Fibroblast of mammary gland (primary cell): ENCODE measurements at regions not wholly inside any gene's neighbourhood (a gene's known extent, or its start where the extent isn't known, plus 50 kb on each side); places are given as distances from the start of the nearest gene placed in this dataset.
"Not testable (repeated sequence)": the region's sequence is repeated elsewhere in the genome, so short reads cannot be mapped to it uniquely, and the experiment has no call there.

Experiments
- DNase-seq: peaks from one replicate; pipeline ENCODE4 v3.0.0-alpha.2; 2010; ENCODE audit warnings: low read depth
- H3K4me3 ChIP-seq: 2 replicates; pipeline ENCODE4 v1.5.1; 2011; ENCODE audit warnings: low read depth, mild to moderate bottlenecking, low read length, moderate library complexity; ENCODE audit not compliant: control insufficient read depth
- TF ChIP-seq, protein P1 (sequence below): conservative IDR thresholded peaks from 2 replicates; pipeline ENCODE4 v1.5.1; 2011; ENCODE audit warnings: low read depth, low read length, inconsistent platforms; ENCODE audit not compliant: control insufficient read depth, insufficient read depth

DNA sequence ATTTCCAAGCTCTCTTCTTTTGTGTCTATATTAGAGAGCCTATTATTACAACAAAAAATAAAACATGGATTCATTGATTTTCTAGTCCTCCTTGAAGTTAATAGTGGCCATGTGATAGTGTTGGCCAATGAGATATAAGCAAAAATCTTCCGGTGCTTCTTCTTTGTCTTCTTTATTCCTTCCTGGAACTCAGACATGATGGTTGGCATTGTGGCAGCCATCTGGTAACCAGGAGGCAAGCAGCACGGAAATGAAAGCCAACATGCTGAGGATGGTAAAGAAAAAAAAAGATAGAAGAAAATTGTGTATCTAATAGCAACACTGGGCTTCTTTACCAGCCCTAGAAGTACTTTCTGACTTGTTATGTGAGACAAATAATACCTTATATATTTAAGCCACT, 50.8 kb upstream of the SEL1L start:
- H3K4me3 ChIP-seq = no peak overlapping the region
- DNase-seq = no peak
- TF ChIP-seq, protein P1, sequence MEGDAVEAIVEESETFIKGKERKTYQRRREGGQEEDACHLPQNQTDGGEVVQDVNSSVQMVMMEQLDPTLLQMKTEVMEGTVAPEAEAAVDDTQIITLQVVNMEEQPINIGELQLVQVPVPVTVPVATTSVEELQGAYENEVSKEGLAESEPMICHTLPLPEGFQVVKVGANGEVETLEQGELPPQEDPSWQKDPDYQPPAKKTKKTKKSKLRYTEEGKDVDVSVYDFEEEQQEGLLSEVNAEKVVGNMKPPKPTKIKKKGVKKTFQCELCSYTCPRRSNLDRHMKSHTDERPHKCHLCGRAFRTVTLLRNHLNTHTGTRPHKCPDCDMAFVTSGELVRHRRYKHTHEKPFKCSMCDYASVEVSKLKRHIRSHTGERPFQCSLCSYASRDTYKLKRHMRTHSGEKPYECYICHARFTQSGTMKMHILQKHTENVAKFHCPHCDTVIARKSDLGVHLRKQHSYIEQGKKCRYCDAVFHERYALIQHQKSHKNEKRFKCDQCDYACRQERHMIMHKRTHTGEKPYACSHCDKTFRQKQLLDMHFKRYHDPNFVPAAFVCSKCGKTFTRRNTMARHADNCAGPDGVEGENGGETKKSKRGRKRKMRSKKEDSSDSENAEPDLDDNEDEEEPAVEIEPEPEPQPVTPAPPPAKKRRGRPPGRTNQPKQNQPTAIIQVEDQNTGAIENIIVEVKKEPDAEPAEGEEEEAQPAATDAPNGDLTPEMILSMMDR = no peak

DNA sequence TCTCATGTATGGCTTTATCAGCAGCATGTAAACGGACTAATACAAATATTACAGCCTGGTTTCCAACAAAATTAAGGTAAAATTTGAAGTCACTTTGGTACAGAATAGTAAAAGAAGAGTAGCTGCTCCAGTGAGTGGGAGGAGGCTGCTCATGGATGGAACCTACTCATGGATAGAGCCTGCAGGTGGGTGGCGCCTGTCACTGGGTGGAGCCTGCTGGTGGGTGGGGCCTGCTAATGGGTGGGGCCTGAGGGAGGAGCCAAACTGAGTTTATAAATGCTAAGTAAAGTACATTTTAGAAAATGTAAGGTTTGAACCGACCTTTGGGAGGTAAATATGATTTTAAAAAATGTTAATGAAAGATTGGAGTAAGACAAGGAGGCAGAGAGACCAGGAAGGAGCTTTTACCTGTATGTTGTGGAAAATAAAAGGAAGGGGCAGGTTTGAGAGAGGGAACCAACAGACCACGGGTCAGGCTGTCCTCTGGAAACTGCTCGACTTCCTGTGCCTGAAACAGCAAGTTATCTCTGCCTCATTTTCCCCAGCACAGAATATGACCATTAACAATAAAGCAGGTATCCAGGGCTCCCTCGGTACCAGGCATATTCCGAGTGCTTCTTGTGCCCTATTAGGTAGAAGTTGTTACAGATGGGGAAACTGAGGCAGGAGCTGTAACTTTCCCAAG, 55.9 kb upstream of the SEL1L start:
- TF ChIP-seq, protein P1 = no peak
- no peak overlapping the region for H3K4me3 ChIP-seq
- no peak for DNase-seq

DNA sequence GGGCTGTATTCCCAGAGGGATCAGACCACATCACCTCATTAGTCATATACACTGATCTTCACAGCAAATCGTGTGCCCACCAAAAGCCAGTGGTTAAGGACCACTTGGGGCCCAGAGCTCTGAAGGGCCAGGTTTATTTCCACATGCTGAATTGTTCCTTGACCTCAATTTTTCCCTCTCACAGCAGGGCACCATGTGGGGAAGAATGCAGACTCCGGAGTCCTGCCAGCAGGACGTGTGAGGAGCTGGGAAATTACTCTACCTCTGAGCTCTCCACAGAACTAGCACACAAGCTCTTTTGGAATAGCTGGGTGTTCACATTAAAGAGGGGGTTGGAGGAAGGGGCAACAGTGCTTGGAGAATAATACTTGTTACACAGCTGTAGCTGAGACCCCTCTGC, 57.6 kb upstream of the SEL1L start:
- TF ChIP-seq, protein P1 = no peak
- DNase-seq = no peak
- no peak overlapping the region for H3K4me3 ChIP-seq

DNA sequence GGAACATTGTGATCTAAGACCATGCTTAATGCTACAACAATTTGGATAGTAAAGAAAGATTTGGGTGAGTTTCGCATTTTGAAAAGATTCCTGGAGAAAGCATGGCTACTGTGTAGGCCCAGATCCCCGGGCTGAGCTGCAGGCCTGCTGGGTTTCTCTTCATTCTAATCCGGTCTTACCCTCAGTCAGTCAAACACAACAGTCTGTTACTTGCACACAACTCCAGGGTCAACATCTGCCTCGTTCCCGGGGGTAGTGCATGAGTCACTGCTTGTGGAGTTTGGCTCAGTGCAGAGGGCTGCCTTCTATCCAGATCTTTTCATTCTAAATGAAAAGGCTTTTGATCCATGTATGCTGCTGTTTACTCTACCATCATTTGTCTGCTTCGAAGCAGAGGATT, 60.4 kb upstream of the SEL1L start:
- no peak overlapping the region for H3K4me3 ChIP-seq
- TF ChIP-seq, protein P1 = no peak
- DNase-seq = peak; percentile 24

DNA sequence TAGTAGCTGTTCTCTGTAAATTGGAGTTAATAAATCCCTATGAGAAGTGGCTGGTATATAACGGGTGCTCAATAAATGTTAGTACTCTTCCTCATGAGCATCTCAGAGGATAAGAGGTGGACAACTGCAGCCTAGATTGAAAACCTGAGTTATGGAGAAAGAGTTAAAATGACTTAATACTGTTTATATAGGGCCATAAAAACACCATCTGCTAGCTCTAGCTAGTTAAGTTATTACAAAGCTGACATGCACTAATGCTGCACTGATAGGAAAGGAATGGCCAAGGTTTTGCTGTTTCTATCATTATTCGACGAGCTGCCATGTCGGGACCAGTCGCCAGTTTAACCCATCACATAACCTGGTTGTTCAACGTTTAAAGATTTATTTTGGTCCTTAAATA, 72.0 kb upstream of the SEL1L start:
- H3K4me3 ChIP-seq = no peak overlapping the region
- no peak for DNase-seq
- TF ChIP-seq, protein P1 = no peak

DNA sequence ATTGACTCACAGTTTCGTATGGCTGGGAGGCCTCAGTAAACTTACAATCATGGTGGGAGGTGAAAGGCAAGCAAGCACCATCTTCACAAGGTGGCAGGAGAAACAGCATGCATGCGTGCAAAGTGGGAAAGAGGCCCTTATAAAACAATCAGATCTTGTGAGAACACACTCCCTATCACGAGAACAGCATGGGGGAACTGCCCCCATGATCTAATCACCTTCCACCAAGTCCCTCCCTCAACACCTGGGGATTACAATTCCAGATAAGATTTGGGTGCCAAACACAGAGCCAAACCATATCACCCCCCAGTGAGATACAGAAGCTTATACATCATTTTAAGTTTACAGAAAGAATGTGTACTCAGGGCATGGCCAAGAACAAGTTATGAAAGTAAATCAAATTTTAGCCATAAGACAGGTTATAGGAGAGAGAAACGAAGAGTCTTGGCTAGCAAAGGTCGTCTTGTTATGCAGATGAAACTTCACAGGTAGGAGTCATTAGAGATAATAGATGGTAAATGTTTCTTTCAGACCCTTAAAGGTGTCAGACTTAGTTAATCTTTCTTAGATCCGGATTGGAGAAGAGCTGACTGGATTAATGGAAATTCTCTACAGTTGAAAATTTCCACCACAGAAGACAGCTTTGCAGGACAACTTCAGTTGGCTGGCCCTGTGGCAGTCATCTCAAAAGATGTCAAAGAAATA, 79.8 kb upstream of the SEL1L start:
- DNase-seq = no peak
- TF ChIP-seq, protein P1 = no peak
- H3K4me3 ChIP-seq = no peak overlapping the region

DNA sequence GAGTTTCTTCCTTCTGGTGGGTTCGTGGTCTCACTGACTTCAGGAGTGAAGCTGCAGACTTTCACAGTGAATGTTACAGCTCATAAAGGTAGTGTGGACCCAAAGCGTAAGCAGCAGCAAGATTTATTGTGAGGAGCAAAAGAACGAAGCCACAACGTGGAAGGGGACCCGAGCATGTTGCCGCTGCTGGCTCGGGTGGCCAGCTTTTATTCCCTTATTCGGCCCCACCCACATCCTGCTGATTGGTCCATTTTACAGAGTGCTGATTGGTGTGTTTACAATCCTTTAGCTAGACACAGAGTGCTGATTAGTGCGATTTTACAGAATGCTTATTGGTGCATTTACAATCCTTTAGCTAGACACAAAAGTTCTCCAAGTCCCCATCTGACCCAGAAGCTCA, 80.6 kb upstream of the SEL1L start:
- not testable (repeated sequence) for DNase-seq, H3K4me3 ChIP-seq
